AG09319 (cell line): ENCODE measurements at regions not wholly inside any gene's neighbourhood (a gene's known extent, or its start where the extent isn't known, plus 50 kb on each side); places are given as distances from the start of the nearest gene placed in this dataset.

Experiments
- DNase-seq: peaks from one replicate; pipeline ENCODE4 v3.0.0-alpha.2; 2010; ENCODE audit warnings: low read depth; ENCODE audit errors: extremely low read depth
- TF ChIP-seq, protein P1 (sequence below): IDR thresholded peaks from 2 replicates; pipeline ENCODE4 v1.5.1; 2011; ENCODE audit warnings: low read depth, mild to moderate bottlenecking, inconsistent platforms, low read length, moderate library complexity

DNA sequence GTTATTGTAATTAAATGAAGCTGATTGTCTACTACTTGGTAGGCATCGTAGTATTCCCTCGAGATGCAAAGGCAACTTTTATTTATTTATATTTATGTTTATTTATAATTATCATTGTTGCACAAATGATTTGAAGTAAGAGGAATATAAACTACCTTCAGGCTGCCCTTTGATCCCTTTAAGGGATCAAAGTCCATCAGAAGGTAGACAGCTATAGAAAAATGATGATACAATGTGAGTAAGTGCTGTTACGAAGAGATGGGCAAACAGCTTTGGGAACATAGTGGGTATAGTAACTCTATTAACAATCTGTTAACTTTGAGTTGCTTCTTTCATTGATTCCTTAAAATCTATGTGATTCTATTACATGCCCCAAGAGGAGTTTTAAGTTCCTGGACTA is 512.8 kb upstream of the CITED2 start:
- no peak for DNase-seq
- TF ChIP-seq, protein P1, sequence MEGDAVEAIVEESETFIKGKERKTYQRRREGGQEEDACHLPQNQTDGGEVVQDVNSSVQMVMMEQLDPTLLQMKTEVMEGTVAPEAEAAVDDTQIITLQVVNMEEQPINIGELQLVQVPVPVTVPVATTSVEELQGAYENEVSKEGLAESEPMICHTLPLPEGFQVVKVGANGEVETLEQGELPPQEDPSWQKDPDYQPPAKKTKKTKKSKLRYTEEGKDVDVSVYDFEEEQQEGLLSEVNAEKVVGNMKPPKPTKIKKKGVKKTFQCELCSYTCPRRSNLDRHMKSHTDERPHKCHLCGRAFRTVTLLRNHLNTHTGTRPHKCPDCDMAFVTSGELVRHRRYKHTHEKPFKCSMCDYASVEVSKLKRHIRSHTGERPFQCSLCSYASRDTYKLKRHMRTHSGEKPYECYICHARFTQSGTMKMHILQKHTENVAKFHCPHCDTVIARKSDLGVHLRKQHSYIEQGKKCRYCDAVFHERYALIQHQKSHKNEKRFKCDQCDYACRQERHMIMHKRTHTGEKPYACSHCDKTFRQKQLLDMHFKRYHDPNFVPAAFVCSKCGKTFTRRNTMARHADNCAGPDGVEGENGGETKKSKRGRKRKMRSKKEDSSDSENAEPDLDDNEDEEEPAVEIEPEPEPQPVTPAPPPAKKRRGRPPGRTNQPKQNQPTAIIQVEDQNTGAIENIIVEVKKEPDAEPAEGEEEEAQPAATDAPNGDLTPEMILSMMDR: no peak

DNA sequence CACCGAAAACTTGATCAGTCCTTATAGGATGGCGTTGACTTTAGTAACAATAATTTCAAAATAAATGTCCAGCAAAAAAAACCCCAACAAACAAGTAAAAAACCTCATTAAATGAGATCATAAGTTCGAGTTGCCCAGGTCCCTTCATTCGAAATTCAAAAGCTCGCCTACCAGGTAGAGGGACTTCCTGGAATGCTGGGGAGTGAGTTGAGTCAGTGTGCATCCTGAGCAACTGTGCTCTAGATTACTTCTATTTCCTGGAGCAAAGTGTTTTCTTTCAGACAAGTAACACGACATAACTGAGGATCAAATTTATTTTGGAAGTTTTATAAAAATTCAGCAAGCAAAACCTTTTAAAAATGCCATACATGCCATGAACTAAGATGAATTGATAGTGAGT is 511.9 kb upstream of the CITED2 start:
- DNase-seq: no peak
- TF ChIP-seq, protein P1: no peak

DNA sequence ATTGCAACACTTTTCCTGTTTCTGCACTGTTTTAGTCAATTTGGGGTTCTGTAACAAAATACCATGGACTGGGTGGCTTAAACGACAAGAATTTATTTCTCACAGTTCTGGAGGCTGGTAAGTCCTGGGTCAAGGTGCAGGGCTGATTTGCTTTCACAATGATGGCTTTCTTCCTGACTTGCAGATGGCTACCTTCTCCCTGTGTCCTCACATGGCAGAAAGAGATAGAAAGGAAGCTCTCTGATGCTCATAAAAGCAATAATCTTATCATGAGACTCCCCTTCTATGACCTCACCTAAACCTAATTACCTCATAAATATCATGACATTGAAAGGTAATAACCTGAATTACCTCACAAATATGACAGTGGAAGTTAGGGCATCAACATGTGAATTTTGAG is 511.5 kb upstream of the CITED2 start:
- no peak for DNase-seq
- TF ChIP-seq, protein P1: no peak

DNA sequence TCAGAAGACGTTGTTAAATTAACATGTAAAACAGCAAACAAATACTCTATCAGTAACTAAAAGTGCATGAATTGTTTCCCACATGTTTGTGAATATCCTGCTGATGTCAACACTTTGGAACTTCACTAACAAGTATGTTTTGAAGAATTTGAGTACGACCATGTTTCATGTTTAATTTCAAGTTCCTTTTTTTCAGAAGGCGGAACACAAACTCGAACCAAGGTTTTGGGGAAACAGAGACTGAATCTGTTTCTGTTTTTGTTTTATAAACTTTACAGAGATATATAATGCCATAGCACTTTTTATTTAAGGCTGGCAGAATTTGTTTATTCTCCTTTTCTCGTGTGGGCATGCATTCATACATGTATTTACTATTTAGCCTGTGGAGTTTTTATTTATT is 509.3 kb upstream of the CITED2 start:
- TF ChIP-seq, protein P1: no peak
- DNase-seq: no peak

DNA sequence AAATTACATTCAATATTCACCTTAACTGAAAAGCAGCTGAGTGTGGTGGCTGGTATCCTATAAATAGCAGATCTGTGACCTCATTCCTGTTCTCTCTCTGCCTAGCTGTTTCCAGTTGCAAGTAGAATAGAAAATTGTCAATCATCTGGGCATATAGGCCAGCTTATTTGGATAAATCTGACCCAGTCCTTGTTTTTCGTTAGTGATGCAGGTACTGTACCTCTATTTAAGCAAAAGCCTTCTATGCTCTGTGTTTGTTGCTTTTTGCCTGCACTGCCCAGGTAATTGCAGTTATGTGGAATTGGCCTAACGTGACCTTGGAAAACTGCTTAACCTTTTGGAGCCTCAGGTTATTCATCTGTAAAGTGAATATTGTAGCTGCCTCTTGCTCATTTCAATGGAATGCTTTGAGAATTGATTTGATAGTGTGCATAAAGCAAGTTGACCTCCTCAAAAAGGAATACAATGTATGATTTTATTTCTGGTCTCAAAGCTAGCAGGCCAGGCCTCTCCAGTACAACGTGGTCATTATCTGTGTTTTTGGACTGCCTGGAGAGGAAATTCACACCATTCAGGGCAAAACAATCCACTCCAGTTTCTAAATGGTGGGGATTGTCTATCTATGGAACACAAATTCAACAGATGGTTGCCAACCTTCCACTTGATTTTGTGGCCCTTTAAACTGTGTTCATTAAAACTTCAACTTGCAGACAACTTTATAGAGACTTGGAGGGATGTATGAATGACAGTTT is 508.7 kb upstream of the CITED2 start:
- DNase-seq: no peak
- TF ChIP-seq, protein P1: no peak

DNA sequence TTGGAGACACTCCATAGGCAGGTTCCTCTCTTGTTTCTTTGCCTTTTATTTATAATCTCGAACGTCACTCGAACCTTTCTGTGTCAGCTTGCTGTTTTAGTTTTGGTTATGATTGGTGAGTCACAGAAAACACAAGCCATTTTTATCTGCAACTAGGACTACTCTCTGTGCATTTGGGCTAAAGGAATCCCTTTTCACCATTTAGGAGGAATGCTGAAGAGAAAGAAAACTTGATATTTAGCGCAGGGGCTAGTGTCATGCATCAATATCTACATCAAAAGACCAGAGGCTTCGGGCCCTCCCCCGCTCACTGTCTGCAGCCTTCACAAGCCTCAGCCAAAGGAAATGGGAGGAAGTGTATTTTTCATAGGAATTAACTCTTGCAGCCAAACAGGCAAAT is 507.8 kb upstream of the CITED2 start:
- TF ChIP-seq, protein P1: no peak
- no peak for DNase-seq

DNA sequence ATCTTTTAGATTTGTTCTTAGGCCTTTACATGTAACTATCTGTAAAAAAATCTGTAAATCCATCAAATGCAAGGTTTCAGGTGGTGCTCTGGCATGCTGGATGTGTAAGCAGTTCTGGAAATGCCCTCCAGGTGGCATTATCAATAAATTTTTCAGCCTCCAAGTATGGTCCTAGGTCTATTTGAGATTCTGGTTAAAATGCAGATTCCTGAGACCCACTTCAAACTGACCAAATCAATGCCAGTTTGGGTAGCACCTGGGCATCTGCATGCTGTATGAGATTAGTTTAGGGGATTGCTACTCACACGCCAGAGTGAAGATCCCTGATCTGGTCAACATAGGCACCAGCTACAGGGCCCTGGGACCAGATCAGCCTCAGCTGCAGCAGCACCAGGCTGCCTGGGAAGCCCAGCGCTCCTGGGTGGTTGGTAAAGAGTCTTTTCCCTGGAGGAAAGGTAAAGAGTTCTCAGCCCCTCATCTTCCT is 507.3 kb upstream of the CITED2 start:
- TF ChIP-seq, protein P1: peak; percentile 33
- DNase-seq: no peak
